Stomach (tissue), 8 donors: ENCODE measurements at regions not wholly inside any gene's neighbourhood (a gene's known extent, or its start where the extent isn't known, plus 50 kb on each side); places are given as distances from the start of the nearest gene placed in this dataset.

Experiments
- DNase-seq, 2 donors: peaks; one replicate each; pipeline versions ENCODE4 v3.0.0 to v3.0.0-alpha.2; 2013 to 2019
- H3K27ac ChIP-seq, 5 donors: fragments of 200-600 bp in 4 of 5; sonication (generic) in 4 of 5; one replicate each; pipeline ENCODE4 v1.5.1; 2013 to 2019; ENCODE audit warnings: mild to moderate bottlenecking in 1 of 5, moderate library complexity in 1 of 5
- H3K27me3 ChIP-seq, 3 donors: fragments of 200-600 bp; sonication (generic); one replicate each; pipeline ENCODE4 v1.5.1; 2017 to 2019; ENCODE audit warnings: mixed run types in 1 of 3
- H3K36me3 ChIP-seq, 4 donors: fragments of 200-600 bp; sonication (generic); 1 replicate in 3 of 4; 2 replicates in 1 of 4; pipeline ENCODE4 v1.5.1; 2016 to 2019
- H3K4me1 ChIP-seq, 4 donors: fragments of 200-600 bp; sonication (generic); one replicate each; pipeline ENCODE4 v1.5.1; 2016 to 2019
- H3K4me3 ChIP-seq, 4 donors: fragments of 200-600 bp; sonication (generic) in 3 of 4; one replicate each; pipeline ENCODE4 v1.5.1; 2016 to 2019; ENCODE audit warnings: mild to moderate bottlenecking in 1 of 4
- H3K9me3 ChIP-seq, 4 donors: fragments of 200-600 bp; sonication (generic); one replicate each; pipeline ENCODE4 v1.5.1; 2016 to 2019
- CTCF ChIP-seq, 7 experiments: fragments of 450-650 bp in 4 of 7; fragments of 200-600 bp in 3 of 7; sonication (generic) in 3 of 7; IDR thresholded peaks; one replicate each; pipeline ENCODE4 v1.5.1; 2016 to 2019; ENCODE audit warnings: antibody characterized with exemption in 7 of 7, control low read depth in 2 of 7, mild to moderate bottlenecking in 1 of 7
- EP300 ChIP-seq: sonication (generic); formaldehyde crosslinking; IDR thresholded peaks from one replicate; pipeline ENCODE4 v1.6.1; 2017; ENCODE audit warnings: antibody characterized with exemption
- POLR2A ChIP-seq, 4 donors: fragments of 450-650 bp; IDR thresholded peaks; one replicate each; pipeline ENCODE4 v1.6.1; 2016; ENCODE audit warnings: antibody characterized with exemption in 4 of 4, control low read depth in 2 of 4, mild to moderate bottlenecking in 1 of 4, moderate library complexity in 1 of 4
- POLR2AphosphoS5 ChIP-seq, 3 donors: sonication (generic); formaldehyde crosslinking; IDR thresholded peaks; one replicate each; pipeline ENCODE4 v1.6.1; 2016; ENCODE audit warnings: antibody characterized with exemption in 3 of 3
- WGBS, 5 donors: extraction: QIAGEN DNeasy Blood & Tissue Kit in 3 of 5; methylation state at CpG; one replicate each; pipeline versions ENCODE4 v1.1.5 to v1.1.7; 2013 to 2018; 5-methylcytosine and 5-hydroxymethylcytosine counted together
- intact Hi-C: fragments of 100-400 bp; cut with DNase I; formaldehyde crosslinking; loops from one replicate; pipeline ENCODE4 v1.15.1; 2023; ENCODE audit warnings: low total_unique reads
- donor health status: healthy with polysubstance abuse.
- donor health status: Bipolar disorder and iron deficiency.
- donor health status: healthy.

DNA sequence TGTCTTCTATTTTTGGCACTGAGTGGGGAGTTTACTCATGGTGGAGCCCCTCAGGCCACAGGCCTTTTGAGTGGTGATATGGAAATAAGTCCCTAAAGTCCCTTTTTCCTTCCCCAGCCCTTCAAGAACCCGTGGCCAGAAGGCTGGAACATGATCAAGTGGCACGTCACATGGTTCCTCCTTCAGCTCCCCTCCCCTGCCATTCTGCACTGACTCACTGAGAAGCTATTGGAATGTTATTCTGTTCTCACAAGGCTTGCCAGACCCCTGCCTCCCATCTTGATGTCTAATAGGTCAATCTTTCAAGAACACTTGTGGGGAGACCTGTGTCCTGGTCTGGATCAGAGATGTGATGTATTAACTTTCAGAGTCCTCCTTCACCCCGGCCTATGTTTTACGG lies 279.8 kb downstream of the SEC23IP start:
- H3K4me3 ChIP-seq = no peak overlapping the region
- H3K4me1 ChIP-seq = no peaks in the 10 kb centered on the region
- TF ChIP-seq POLR2AphosphoS5 (IDR thresholded peaks at IDR 0.05) (no peak), POLR2A (IDR thresholded peaks at IDR 0.05) (no peak), CTCF (IDR thresholded peaks at IDR 0.05) (no peak)
- 70 to 73% (median 73%) methylated on average over 4 of the region's 4 CpGs for WGBS, 5 donors
- H3K9me3 ChIP-seq = no peaks in the 10 kb centered on the region
- intact Hi-C loops = no loop called here
- H3K27ac ChIP-seq = no peak overlapping the region
- no peaks in the 10 kb centered on the region for H3K27me3 ChIP-seq
- H3K36me3 ChIP-seq = no peaks in the 10 kb centered on the region
- no peak for DNase-seq

GRCh38 chr10:120174491-120174890 lies 282.0 kb downstream of the SEC23IP start:
- TF ChIP-seq POLR2AphosphoS5 (IDR thresholded peaks at IDR 0.05) = no peak
- no peak for TF ChIP-seq EP300
- TF ChIP-seq CTCF (IDR thresholded peaks at IDR 0.05) = no peak
- no peak for TF ChIP-seq POLR2A (IDR thresholded peaks at IDR 0.05)
- Histone ChIP-seq H3K36me3 (no peaks in the 10 kb centered on the region), H3K4me3 (no peak overlapping the region), H3K9me3 (no peaks in the 10 kb centered on the region), H3K27ac (no peak overlapping the region), H3K27me3 (no peaks in the 10 kb centered on the region), H3K4me1 (no peaks in the 10 kb centered on the region)
- no peak for DNase-seq
- WGBS, 5 donors = 58 to 71% (median 68%) methylated on average over 1 of the region's 1 CpG
- intact Hi-C loops = no loop called here

DNA sequence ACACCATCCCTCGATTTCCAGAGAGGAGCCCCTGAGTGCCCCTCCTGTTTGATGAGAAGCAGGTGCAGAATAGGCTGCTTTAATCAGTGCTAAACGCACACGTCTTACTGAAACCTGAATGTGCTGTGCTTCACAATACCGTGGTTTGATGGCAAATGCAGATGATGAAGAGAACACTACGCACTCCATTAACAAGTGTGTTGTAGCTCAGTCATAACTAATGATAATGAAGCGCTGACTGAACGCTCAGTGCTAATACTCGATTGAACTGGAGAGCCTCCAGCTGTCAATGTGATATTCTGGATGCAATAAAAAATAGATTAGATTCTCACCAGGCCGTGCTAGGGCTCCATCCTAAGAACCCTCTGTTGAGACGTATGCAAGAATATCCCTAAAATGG lies 279.7 kb upstream of the PLPP4 start:
- Histone ChIP-seq H3K36me3 (no peaks in the 10 kb centered on the region), H3K4me1 (no peaks in the 10 kb centered on the region), H3K27me3 (no peaks in the 10 kb centered on the region), H3K27ac (no peak overlapping the region), H3K9me3 (no peaks in the 10 kb centered on the region), H3K4me3 (no peak overlapping the region)
- TF ChIP-seq EP300 (no peak), CTCF (IDR thresholded peaks at IDR 0.05) (no peak), POLR2AphosphoS5 (IDR thresholded peaks at IDR 0.05) (no peak), POLR2A (IDR thresholded peaks at IDR 0.05) (no peak)
- peak in 1 of 2 donors; percentile 19 for DNase-seq
- intact Hi-C loops = no loop called here
- WGBS, 5 donors = 86 to 89% (median 88%) methylated on average over 10 of the region's 10 CpGs

- intact Hi-C loops = no loop called here
- Histone ChIP-seq H3K27ac (no peak overlapping the region), H3K9me3 (no peaks in the 10 kb centered on the region), H3K27me3 (no peaks in the 10 kb centered on the region), H3K4me1 (peaks cover 0 to 7% (median 0%) of the 10 kb centered on the region in 4 donors), H3K36me3 (no peaks in the 10 kb centered on the region), H3K4me3 (no peak overlapping the region)
- WGBS, 5 donors = 72 to 85% (median 82%) methylated on average over 3 of the region's 3 CpGs
- TF ChIP-seq POLR2A (IDR thresholded peaks at IDR 0.05) (no peak), EP300 (no peak), CTCF (IDR thresholded peaks at IDR 0.05) (no peak), POLR2AphosphoS5 (IDR thresholded peaks at IDR 0.05) (no peak)
- no peak for DNase-seq
Observed at GRCh38 chr10:120180160-120180559, 276.9 kb upstream of the PLPP4 start.
